GM19035 (cell line): ENCODE measurements at regions not wholly inside any gene's neighbourhood (a gene's known extent, or its start where the extent isn't known, plus 50 kb on each side); places are given as distances from the start of the nearest gene placed in this dataset.

ENCODE experiments used
- ATAC-seq: cut with Tn5 transposase; IDR thresholded peaks from one replicate; pipeline ENCODE4 v1.9.1; 2021; ENCODE audit not compliant: unreplicated experiment

GRCh38 chr16:80023865-80024264 lies 423.3 kb upstream of the MAF start:
- ATAC-seq = no peak

- no peak for ATAC-seq
Observed at GRCh38 chr16:80019395-80019794, 418.9 kb upstream of the MAF start.

GRCh38 chr16:80018466-80018865 lies 417.9 kb upstream of the MAF start:
- ATAC-seq = no peak

- no peak for ATAC-seq
Observed at GRCh38 chr16:80016731-80017326, 416.3 kb upstream of the MAF start.

GRCh38 chr16:80015566-80015965 lies 415.0 kb upstream of the MAF start:
- no peak for ATAC-seq

GRCh38 chr16:80014241-80014939 lies 413.9 kb upstream of the MAF start:
- ATAC-seq = no peak

GRCh38 chr16:80012586-80012985 lies 412.0 kb upstream of the MAF start:
- ATAC-seq = no peak

- no peak for ATAC-seq
Observed at GRCh38 chr16:80009971-80010659, 409.6 kb upstream of the MAF start.

- ATAC-seq = no peak
Observed at GRCh38 chr16:80008857-80009256, 408.3 kb upstream of the MAF start.

GRCh38 chr16:80007231-80007630 lies 406.7 kb upstream of the MAF start:
- ATAC-seq = no peak

GRCh38 chr16:80006241-80007215 lies 406.0 kb upstream of the MAF start:
- ATAC-seq = no peak

GRCh38 chr16:80004113-80004512 lies 403.6 kb upstream of the MAF start:
- no peak for ATAC-seq

GRCh38 chr16:80002261-80002660 lies 401.7 kb upstream of the MAF start:
- ATAC-seq = no peak

GRCh38 chr16:79998143-79998542 lies 397.6 kb upstream of the MAF start:
- ATAC-seq = no peak

- no peak for ATAC-seq
Observed at GRCh38 chr16:79997257-79997656, 396.7 kb upstream of the MAF start.

- ATAC-seq = no peak
Observed at GRCh38 chr16:79996321-79996720, 395.8 kb upstream of the MAF start.

- ATAC-seq = no peak
Observed at GRCh38 chr16:79995315-79995714, 394.8 kb upstream of the MAF start.

- ATAC-seq = no peak
Observed at GRCh38 chr16:79994418-79994817, 393.9 kb upstream of the MAF start.

- no peak for ATAC-seq
Observed at GRCh38 chr16:79993629-79994209, 393.2 kb upstream of the MAF start.

- ATAC-seq = no peak
Observed at GRCh38 chr16:79991969-79992368, 391.4 kb upstream of the MAF start.

GRCh38 chr16:79988721-79989220 lies 388.2 kb upstream of the MAF start:
- no peak for ATAC-seq
